HG03457 (cell line): ENCODE measurements at regions not wholly inside any gene's neighbourhood (a gene's known extent, or its start where the extent isn't known, plus 50 kb on each side); places are given as distances from the start of the nearest gene placed in this dataset.
"Not testable (repeated sequence)": the region's sequence is repeated elsewhere in the genome, so short reads cannot be mapped to it uniquely, and the experiment has no call there.

Experiments
- ATAC-seq: cut with Tn5 transposase; IDR thresholded peaks from one replicate; pipeline ENCODE4 v1.9.1; 2021; ENCODE audit warnings: moderate number of reproducible peaks; ENCODE audit not compliant: unreplicated experiment

- no peak for ATAC-seq
These were observed 465.0 kb upstream of the KLF6 start for GRCh38 chr10:4249841-4250586.

DNA sequence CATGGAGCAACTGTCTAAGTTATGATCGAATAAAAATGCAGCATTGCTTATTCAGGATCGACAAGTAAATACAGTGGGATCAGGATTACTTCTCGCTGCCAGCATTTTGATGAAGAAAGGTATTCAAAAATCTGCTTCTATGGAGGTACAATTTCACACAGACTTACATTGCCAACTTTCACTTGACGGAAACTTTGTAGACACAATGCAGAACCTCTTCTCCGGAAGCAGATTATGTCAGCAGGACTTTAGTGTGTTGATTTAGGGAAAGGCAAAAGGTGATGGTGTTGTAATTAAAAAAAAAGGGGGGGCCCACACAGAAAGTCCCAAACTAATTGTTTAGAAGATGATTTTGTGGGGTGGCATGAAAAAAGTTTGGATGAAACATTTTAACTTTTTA, 462.4 kb upstream of the KLF6 start:
- no peak for ATAC-seq

- no peak for ATAC-seq
These were observed 461.9 kb upstream of the KLF6 start for GRCh38 chr10:4246881-4247358.

DNA sequence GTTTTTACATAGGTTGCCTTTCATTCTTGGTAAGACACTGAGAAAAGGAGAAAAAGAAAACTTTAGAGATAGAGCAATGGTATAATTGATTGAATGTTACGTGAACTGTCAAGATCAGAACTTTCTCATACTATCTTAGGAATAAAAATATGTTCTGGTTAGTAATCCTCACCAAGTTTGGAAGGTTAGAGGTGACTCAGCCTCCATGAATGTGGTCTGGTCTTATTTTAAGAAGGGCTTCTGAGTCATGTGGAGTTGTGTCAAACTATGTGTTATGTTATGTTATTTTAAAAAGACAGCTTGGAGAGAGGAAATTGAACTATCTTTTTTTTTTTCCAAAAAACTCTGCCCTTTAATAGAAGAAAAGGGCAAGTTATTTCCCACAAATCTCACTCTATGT, 458.6 kb upstream of the KLF6 start:
- no peak for ATAC-seq

- ATAC-seq: no peak
These were observed 458.2 kb upstream of the KLF6 start for GRCh38 chr10:4243169-4243568.

DNA sequence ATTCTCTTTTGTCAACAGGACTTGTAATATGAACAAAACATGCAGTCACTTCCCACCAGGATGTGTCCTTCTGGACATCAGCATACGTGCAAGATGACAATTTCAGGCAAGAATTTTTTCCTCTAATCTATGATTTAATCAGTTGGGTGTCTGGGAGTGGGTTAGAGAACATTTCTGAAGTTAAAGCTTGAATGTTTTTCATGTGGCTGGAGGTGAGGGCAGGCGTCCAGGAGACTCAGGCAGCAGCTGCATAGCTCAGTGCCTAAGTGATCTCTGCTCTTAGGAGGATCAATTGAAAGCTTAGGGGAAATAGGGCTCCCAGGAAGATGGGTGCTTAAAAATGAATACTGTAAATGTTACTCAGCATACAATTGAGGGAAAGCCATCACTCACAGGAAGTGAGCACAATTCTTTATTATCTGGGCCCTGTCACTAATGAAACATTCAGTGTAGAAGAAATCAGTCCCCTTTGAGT, 457.6 kb upstream of the KLF6 start:
- no peak for ATAC-seq

- no peak for ATAC-seq
These were observed 456.8 kb upstream of the KLF6 start for GRCh38 chr10:4241724-4242345.

- no peak for ATAC-seq
These were observed 455.7 kb upstream of the KLF6 start for GRCh38 chr10:4240608-4241197.

GRCh38 chr10:4239186-4239585, 454.2 kb upstream of the KLF6 start:
- ATAC-seq: no peak

- not testable (repeated sequence) for ATAC-seq
These were observed 451.9 kb upstream of the KLF6 start for GRCh38 chr10:4236905-4237304.

DNA sequence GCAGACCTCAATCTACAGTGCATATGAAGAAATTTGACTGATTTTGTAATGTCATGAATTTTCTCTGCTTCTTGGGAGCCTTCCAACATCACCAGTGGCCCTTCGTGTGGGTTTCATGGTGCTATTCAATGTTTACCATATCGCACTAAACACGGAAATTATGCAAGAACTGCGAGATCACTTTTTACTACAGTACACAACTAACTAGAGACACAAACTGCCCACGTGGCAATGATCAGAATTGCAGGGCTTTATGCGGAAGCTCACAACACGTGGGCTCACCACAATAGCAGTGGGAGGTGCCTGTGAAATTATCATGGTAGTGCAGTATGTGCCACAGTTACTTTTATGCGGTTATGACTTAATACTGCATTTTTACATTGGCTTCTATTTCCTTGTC, 449.7 kb upstream of the KLF6 start:
- ATAC-seq: no peak

DNA sequence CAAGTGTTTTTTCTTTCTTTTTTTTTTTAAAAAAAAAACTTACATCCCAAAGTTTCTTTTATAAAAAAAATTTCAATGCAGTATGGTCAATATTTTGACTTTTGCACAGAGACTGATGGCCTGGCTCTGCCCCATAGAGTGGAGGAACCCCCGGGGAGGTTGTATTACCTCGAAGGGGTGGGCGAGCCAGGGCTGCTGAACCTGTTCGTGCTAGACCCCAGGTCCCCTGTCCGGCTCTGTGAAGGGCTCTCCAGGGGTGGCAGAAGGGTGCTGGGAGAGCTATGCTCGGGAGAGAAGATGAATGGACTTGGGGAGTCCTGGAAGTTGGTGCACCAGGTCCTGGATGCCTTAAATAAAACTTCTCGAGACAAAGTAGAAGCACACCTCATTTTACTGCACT, 446.4 kb upstream of the KLF6 start:
- ATAC-seq: no peak

DNA sequence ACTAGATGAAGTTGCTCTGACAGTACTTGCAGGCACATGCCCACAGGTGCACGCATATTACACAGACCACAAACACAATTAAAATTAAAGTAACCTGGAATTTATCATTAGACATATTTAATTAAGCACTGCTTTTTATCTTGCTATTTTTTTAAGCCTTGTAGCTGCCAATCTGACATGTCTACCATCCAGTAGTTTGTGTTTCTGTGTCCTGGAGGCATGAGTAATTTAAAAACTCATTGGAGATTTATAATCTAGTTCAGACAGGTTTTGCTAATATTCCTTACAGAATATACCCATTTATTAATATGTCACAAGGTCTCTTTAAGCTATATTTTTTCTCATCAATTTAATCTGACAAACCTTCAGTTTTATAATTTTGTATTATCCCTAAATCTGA, 445.0 kb upstream of the KLF6 start:
- ATAC-seq: no peak

GRCh38 chr10:4229106-4229505, 444.1 kb upstream of the KLF6 start:
- ATAC-seq: no peak

DNA sequence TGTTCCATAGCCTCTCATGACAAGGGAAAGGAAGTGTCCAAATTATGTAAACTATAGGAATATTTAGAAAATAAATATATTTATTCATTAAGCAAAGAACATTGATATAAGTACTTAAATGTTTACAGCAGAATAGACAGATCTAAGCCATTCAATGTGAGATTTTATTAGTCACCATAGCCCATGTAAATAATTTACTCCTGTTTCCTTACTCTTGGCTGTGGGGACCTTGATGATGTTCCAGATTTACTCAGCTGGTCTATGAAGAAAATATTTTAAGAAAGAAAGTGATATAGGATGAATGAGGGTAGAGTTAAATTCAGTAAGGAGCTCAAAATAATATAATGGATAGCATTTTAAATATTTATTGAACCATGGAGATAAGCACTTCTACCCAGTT, 442.6 kb upstream of the KLF6 start:
- ATAC-seq: no peak

DNA sequence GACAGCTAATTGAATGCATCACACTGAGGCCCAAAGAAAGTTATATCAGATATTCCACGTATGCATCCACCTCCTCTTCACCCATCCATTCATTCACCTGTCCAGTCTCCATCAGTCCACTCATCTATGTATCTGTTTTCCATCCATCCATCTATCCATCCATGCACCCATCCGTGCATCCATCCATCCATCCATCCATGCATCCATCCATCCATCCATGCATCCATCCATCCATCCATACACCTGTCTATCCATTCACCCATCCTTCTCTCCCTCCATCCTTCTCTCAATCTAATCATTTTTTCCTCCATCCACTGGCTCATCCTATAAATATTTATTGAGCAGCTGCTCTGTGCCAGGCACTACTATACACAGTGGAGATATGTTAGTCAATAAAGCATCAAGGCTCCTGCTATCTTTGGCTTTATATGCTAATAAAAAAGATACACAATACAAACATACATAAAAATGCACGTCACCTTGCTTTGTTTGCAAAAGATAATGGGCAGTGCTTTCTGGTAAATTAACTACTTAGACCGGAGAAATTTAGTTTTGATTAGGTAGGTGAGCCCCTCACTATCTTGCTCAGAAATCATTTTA, 442.0 kb upstream of the KLF6 start:
- ATAC-seq: no peak

GRCh38 chr10:4224178-4224577, 439.2 kb upstream of the KLF6 start:
- ATAC-seq: no peak

DNA sequence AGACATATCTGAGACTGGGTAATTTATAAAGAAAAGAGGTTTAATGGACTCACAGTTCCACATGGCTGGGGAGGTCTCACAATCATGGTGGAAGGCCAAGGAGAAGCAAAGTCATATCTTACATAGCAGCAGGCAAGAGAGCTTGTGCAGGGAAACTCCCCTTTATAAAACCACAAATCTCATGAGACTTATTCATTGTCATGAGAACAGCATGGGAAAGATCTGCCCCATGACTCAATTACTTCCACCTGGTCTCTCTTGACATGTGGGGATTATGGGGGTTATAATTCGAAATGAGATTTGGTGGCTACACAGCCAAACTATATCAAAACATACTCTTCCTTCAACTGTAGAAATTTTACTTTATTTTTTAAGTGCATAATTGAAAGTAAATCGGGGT, 436.3 kb upstream of the KLF6 start:
- not testable (repeated sequence) for ATAC-seq

GRCh38 chr10:4219901-4220300, 434.9 kb upstream of the KLF6 start:
- ATAC-seq: no peak

DNA sequence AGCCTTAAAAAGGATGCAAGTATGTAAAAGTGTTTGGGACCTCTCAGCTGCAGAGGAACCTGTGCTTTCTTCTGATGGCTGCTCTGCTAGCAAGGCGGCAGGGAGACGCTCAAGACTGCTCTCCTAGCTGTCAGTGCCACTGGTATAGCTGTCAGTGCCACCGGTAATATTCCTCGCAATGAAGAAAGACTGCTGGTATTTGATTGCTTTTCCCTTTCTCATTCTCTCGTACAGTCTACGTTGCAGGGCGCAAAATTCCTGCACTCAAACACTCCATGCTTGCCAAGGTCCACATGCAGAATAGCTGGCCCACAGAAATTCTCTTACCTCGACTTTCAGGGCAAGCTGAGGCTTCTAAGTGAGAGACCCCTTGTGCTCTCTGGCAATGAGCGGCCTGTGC, 432.6 kb upstream of the KLF6 start:
- no peak for ATAC-seq

- no peak for ATAC-seq
These were observed 432.2 kb upstream of the KLF6 start for GRCh38 chr10:4217187-4217586.

DNA sequence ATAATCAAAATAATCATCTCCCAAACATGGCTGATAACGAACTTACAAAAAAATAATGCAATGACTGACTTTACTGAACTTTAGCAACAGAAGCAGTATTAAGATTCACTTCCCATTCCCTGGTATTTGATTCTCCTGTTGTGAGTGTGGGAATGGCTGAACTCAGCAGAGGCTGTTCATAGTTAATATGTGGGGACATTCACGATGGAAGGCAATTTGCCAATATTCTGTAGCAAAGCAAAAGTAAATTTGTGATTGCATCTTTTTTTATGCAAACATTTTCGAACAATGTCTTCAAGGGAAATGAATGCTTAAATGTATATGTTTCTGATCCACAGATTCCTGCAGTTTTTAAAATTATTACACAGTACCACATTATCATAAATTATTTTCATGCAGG, 431.7 kb upstream of the KLF6 start:
- no peak for ATAC-seq
